Testis (tissue), 2 donors: ENCODE measurements at regions not wholly inside any gene's neighbourhood (a gene's known extent, or its start where the extent isn't known, plus 50 kb on each side); places are given as distances from the start of the nearest gene placed in this dataset.

Experiments used
- CTCF ChIP-seq, 3 experiments: fragments of 450-650 bp in 2 of 3; fragments of 200-600 bp in 1 of 3; sonication (generic) in 1 of 3; IDR thresholded peaks; one replicate each; pipeline ENCODE4 v1.5.1; 2016 to 2019; ENCODE audit warnings: antibody characterized with exemption in 3 of 3, mild to moderate bottlenecking in 2 of 3, moderate library complexity in 1 of 3
- POLR2A ChIP-seq: fragments of 450-650 bp; IDR thresholded peaks from one replicate; pipeline ENCODE4 v1.6.1; 2017; ENCODE audit warnings: antibody characterized with exemption, mild to moderate bottlenecking, moderate library complexity

- no peak for TF ChIP-seq CTCF (IDR thresholded peaks at IDR 0.05)
- TF ChIP-seq POLR2A, result no peak
These were observed 429.9 kb downstream of the SPRY2 start for GRCh38 chr13:79910875-79911540.
